ENCODE measurements at regions not wholly inside any gene's neighbourhood (a gene's known extent, or its start where the extent isn't known, plus 50 kb on each side); places are given as distances from the start of the nearest gene placed in this dataset.

DNA sequence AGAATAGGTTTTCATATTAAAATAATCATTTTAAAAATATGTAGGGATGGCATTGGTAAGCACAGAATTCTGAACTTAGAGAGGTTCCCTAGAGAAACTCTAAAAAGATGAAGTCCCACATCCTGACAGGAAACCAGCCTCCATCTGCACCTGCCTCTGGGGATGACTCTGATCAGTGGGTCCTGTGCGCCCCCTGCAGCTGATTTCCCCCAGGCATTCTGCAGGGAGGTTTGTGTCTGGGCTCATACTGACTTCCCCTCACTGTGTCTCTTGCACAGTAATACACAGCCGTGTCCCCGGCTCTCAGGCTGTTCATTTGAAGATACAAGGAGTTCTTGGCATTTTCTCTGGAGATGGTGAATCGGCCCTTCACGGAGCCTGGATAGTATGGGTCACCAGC, 602.9 kb downstream of the TMEM121 start:
- TF ChIP-seq POLR2A (IDR thresholded peaks at IDR 0.05), result no peak
- TF ChIP-seq, protein P1, sequence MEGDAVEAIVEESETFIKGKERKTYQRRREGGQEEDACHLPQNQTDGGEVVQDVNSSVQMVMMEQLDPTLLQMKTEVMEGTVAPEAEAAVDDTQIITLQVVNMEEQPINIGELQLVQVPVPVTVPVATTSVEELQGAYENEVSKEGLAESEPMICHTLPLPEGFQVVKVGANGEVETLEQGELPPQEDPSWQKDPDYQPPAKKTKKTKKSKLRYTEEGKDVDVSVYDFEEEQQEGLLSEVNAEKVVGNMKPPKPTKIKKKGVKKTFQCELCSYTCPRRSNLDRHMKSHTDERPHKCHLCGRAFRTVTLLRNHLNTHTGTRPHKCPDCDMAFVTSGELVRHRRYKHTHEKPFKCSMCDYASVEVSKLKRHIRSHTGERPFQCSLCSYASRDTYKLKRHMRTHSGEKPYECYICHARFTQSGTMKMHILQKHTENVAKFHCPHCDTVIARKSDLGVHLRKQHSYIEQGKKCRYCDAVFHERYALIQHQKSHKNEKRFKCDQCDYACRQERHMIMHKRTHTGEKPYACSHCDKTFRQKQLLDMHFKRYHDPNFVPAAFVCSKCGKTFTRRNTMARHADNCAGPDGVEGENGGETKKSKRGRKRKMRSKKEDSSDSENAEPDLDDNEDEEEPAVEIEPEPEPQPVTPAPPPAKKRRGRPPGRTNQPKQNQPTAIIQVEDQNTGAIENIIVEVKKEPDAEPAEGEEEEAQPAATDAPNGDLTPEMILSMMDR (IDR thresholded peaks at IDR 0.05), result no peak

All from heart left ventricle (tissue), 13 donors.